CD14-positive monocyte (primary cell): ENCODE measurements at regions not wholly inside any gene's neighbourhood (a gene's known extent, or its start where the extent isn't known, plus 50 kb on each side); places are given as distances from the start of the nearest gene placed in this dataset.

Experiments used
- DNase-seq, 3 donors: peaks; one replicate each; pipeline ENCODE4 v3.0.0-alpha.2; 2011 to 2022
- H2AFZ ChIP-seq: 2 replicates; pipeline ENCODE4 v1.6.0; 2012; ENCODE audit warnings: mild to moderate bottlenecking, low read depth, low read length, inconsistent platforms; ENCODE audit not compliant: insufficient read depth, poor library complexity, severe bottlenecking
- H3K27ac ChIP-seq, 2 donors: 1 replicate in 1 of 2; 2 replicates in 1 of 2; pipeline ENCODE4 v1.5.1; 2012 to 2013; ENCODE audit warnings: low read length in 2 of 2, control low read depth in 1 of 2, inconsistent platforms in 1 of 2, low read depth in 1 of 2, mild to moderate bottlenecking in 1 of 2
- H3K27me3 ChIP-seq, 2 donors: one replicate each; pipeline versions ENCODE4 v1.6.0 to v1.6.1; 2011 to 2013; ENCODE audit warnings: low read length in 2 of 2; ENCODE audit not compliant: control insufficient read depth in 2 of 2, insufficient read depth in 2 of 2
- H3K36me3 ChIP-seq, 2 donors: replicated peaks in 1 of 2; 1 replicate in 1 of 2; 2 replicates in 1 of 2; pipeline versions ENCODE4 v1.5.1 to v1.6.1; 2012 to 2013; ENCODE audit warnings: low read length in 2 of 2, control low read depth in 1 of 2, inconsistent platforms in 1 of 2, mild to moderate bottlenecking in 1 of 2; ENCODE audit not compliant: insufficient read depth in 2 of 2, control insufficient read depth in 1 of 2
- H3K4me1 ChIP-seq, 2 donors: 1 replicate in 1 of 2; 2 replicates in 1 of 2; pipeline versions ENCODE4 v1.5.1 to v1.6.1; 2012 to 2013; ENCODE audit warnings: low read length in 2 of 2, control low read depth in 1 of 2, inconsistent platforms in 1 of 2, mild to moderate bottlenecking in 1 of 2, moderate library complexity in 1 of 2; ENCODE audit not compliant: insufficient read depth in 2 of 2, control insufficient read depth in 1 of 2
- H3K4me2 ChIP-seq: replicated peaks from 2 replicates; pipeline ENCODE3; 2012; ENCODE audit warnings: low read length, moderate library complexity, mild to moderate bottlenecking; ENCODE audit not compliant: poor library complexity, severe bottlenecking; ENCODE audit errors: extremely low read depth
- H3K4me3 ChIP-seq, 3 experiments: fragments of 200-600 bp in 1 of 3; sonication (generic) in 1 of 3; replicated peaks in 1 of 3; 1 replicate in 2 of 3; 2 replicates in 1 of 3; pipeline ENCODE4 v1.5.1; 2011 to 2013; ENCODE audit warnings: low read length in 3 of 3, mild to moderate bottlenecking in 3 of 3, control low read depth in 2 of 3, low read depth in 2 of 3, inconsistent platforms in 1 of 3, moderate library complexity in 1 of 3
- H3K79me2 ChIP-seq: 2 replicates; pipeline ENCODE4 v1.6.0; 2012; ENCODE audit warnings: mild to moderate bottlenecking, control low read depth, inconsistent platforms, low read length, moderate library complexity; ENCODE audit not compliant: insufficient read depth
- H3K9ac ChIP-seq: 2 replicates; pipeline ENCODE4 v1.6.0; 2017; ENCODE audit warnings: low read length, mild to moderate bottlenecking; ENCODE audit not compliant: insufficient read depth, poor library complexity, severe bottlenecking
- H3K9me3 ChIP-seq, 2 donors: replicated peaks in 1 of 2; 1 replicate in 1 of 2; 2 replicates in 1 of 2; pipeline versions ENCODE4 v1.5.1 to v1.6.1; 2012 to 2013; ENCODE audit warnings: low read length in 2 of 2, control low read depth in 1 of 2; ENCODE audit not compliant: control insufficient read depth in 1 of 2, insufficient read depth in 1 of 2
- H4K20me1 ChIP-seq: 2 replicates; pipeline ENCODE4 v1.6.0; 2012; ENCODE audit warnings: mild to moderate bottlenecking, low read length, control low read depth, moderate library complexity; ENCODE audit not compliant: insufficient read depth
- H3K27ac Mint-ChIP-seq, 7 donors: one replicate each; pipeline ENCODE4 v1.8.0; 2020; ENCODE audit warnings: mild to moderate bottlenecking in 7 of 7, mixed read lengths in 7 of 7, moderate library complexity in 6 of 7, inconsistent platforms in 2 of 7
- H3K27me3 Mint-ChIP-seq, 3 donors: one replicate each; pipeline ENCODE4 v1.8.0; 2021 to 2022; ENCODE audit warnings: low read depth in 3 of 3, mild to moderate bottlenecking in 3 of 3, mixed read lengths in 3 of 3, moderate library complexity in 3 of 3, inconsistent platforms in 1 of 3
- H3K36me3 Mint-ChIP-seq, 2 donors: one replicate each; pipeline ENCODE4 v1.8.0; 2020; ENCODE audit warnings: mixed read lengths in 2 of 2, inconsistent platforms in 1 of 2, mild to moderate bottlenecking in 1 of 2
- H3K4me1 Mint-ChIP-seq: one replicate; pipeline ENCODE4 v1.8.0; 2020; ENCODE audit warnings: mild to moderate bottlenecking, mixed read lengths
- H3K4me3 Mint-ChIP-seq, 2 donors: one replicate each; pipeline ENCODE4 v1.8.0; 2020; ENCODE audit warnings: mild to moderate bottlenecking in 2 of 2, mixed read lengths in 2 of 2, moderate library complexity in 1 of 2
- H3K9me3 Mint-ChIP-seq, 7 donors: one replicate each; pipeline ENCODE4 v1.8.0; 2020 to 2022; ENCODE audit warnings: mixed read lengths in 7 of 7, mild to moderate bottlenecking in 6 of 7, moderate library complexity in 6 of 7, inconsistent platforms in 2 of 7
- WGBS: methylation state at CpG from one replicate; pipeline ENCODE4 v1.1.5; 2013; ENCODE audit warnings: missing lambda C conversion rate; ENCODE audit not compliant: insufficient coverage; 5-methylcytosine and 5-hydroxymethylcytosine counted together
- intact Hi-C, 2 donors: fragments of 100-400 bp; cut with micrococcal nuclease; formaldehyde crosslinking; loops; one replicate each; pipeline versions ENCODE4 v1.15.0 to v1.15.1; 2023
- TF ChIP-seq, protein P1 (sequence below): fragments of 200-600 bp; IDR thresholded peaks from one replicate; pipeline ENCODE4 v1.8.0; 2022; ENCODE audit warnings: antibody characterized with exemption, mild to moderate bottlenecking

DNA sequence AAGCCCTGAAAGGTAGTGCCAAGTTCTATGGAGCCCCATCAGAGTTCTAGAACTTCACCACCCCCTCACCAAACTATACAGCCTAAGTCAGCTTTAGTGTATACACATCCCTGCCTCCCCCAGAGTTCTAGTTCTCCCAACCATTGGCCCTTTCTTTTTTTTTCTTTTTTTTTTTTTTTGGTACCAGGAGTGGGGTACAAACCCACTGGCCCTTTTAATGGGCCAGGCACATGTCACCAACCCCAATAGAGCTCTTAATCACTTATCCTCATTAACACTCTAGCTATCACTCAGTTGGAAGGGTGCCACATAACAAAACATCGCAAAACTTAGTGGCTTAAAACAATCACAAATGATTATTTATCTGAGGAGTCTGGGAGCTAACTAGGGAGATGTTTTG lies 588.6 kb downstream of the BCOR start:
- Histone ChIP-seq H2AFZ (no peak overlapping the region), H3K4me1 (no peaks in the 10 kb centered on the region), H3K4me3 (no peak overlapping the region), H3K36me3 (no peaks in the 10 kb centered on the region), H3K9me3 (peaks cover 10 to 20% of the 10 kb centered on the region in 2 donors), H3K27me3 (peaks cover 0 to 3% of the 10 kb centered on the region in 2 donors), H3K79me2 (no peaks in the 10 kb centered on the region), H4K20me1 (no peaks in the 10 kb centered on the region), H3K4me2 (no peak overlapping the region), H3K9ac (no peak overlapping the region), H3K27ac (no peak overlapping the region)
- peaks cover 4 to 18% (median 10%) of the 10 kb centered on the region in 7 donors for H3K9me3 Mint-ChIP-seq
- DNase-seq, result no peak
- no peak overlapping the region for H3K4me3 Mint-ChIP-seq
- intact Hi-C loops, result no loop called here
- no peaks in the 10 kb centered on the region for H3K36me3 Mint-ChIP-seq
- H3K4me1 Mint-ChIP-seq, result no peaks in the 10 kb centered on the region
- TF ChIP-seq, protein P1, sequence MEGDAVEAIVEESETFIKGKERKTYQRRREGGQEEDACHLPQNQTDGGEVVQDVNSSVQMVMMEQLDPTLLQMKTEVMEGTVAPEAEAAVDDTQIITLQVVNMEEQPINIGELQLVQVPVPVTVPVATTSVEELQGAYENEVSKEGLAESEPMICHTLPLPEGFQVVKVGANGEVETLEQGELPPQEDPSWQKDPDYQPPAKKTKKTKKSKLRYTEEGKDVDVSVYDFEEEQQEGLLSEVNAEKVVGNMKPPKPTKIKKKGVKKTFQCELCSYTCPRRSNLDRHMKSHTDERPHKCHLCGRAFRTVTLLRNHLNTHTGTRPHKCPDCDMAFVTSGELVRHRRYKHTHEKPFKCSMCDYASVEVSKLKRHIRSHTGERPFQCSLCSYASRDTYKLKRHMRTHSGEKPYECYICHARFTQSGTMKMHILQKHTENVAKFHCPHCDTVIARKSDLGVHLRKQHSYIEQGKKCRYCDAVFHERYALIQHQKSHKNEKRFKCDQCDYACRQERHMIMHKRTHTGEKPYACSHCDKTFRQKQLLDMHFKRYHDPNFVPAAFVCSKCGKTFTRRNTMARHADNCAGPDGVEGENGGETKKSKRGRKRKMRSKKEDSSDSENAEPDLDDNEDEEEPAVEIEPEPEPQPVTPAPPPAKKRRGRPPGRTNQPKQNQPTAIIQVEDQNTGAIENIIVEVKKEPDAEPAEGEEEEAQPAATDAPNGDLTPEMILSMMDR, result no peak
- no peak overlapping the region for H3K27ac Mint-ChIP-seq
- no CpG with 5 or more reads among the region's 1 CpG for WGBS
- peaks cover 0 to 9% (median 0%) of the 10 kb centered on the region in 3 donors for H3K27me3 Mint-ChIP-seq

- no peak for DNase-seq
- H3K27ac ChIP-seq, result no peak overlapping the region
- H3K36me3 ChIP-seq, result no peaks in the 10 kb centered on the region
- no peaks in the 10 kb centered on the region for H3K79me2 ChIP-seq
- no peak overlapping the region for H2AFZ ChIP-seq
- WGBS, result 60% methylated on average over 1 of the region's 5 CpGs
- no peak overlapping the region for H3K27ac Mint-ChIP-seq
- H3K4me3 Mint-ChIP-seq, result no peak overlapping the region
- H3K9ac ChIP-seq, result no peak overlapping the region
- H3K36me3 Mint-ChIP-seq, result no peaks in the 10 kb centered on the region
- no peak overlapping the region for H3K4me2 ChIP-seq
- H3K27me3 ChIP-seq, result peaks cover 0 to 3% of the 10 kb centered on the region in 2 donors
- intact Hi-C loops, result no loop called here
- H3K4me3 ChIP-seq, result no peak overlapping the region
- H4K20me1 ChIP-seq, result no peaks in the 10 kb centered on the region
- peaks cover 3 to 17% (median 8%) of the 10 kb centered on the region in 7 donors for H3K9me3 Mint-ChIP-seq
- H3K4me1 ChIP-seq, result no peaks in the 10 kb centered on the region
- TF ChIP-seq, protein P1, result no peak
- H3K4me1 Mint-ChIP-seq, result no peaks in the 10 kb centered on the region
- peaks cover 10 to 16% of the 10 kb centered on the region in 2 donors for H3K9me3 ChIP-seq
- peaks cover 0 to 14% (median 6%) of the 10 kb centered on the region in 3 donors for H3K27me3 Mint-ChIP-seq
Observed at GRCh38 chrX:39513836-39514235, 583.9 kb downstream of the BCOR start.
